SK-N-SH treated with all-trans-retinoic acid at 6 μM for 48 hours (cell line): ENCODE measurements at regions not wholly inside any gene's neighbourhood (a gene's known extent, or its start where the extent isn't known, plus 50 kb on each side); places are given as distances from the start of the nearest gene placed in this dataset.

Source experiments
- ATAC-seq: fragments of 200-7000 bp; cut with Tn5 transposase; 3 replicates; pipeline ENCODE4 v1.9.1; 2020; ENCODE audit warnings: mild to moderate bottlenecking, moderate library complexity
- ARNTL ChIP-seq: fragments of 450-650 bp; formaldehyde crosslinking; IDR thresholded peaks from 2 replicates; pipeline ENCODE4 v1.5.0; 2020; ENCODE audit warnings: low read depth, mild to moderate bottlenecking, moderate library complexity, borderline replicate concordance
- BACH2 ChIP-seq: fragments of 250-450 bp; sonication (Bioruptor Pico); IDR thresholded peaks from 2 replicates; pipeline ENCODE4 v1.9.0; 2021; ENCODE audit warnings: mild to moderate bottlenecking, borderline replicate concordance
- CSDC2 ChIP-seq: fragments of 250-450 bp; sonication (Bioruptor Pico); IDR thresholded peaks from 2 replicates; pipeline ENCODE4 v1.5.0; 2020; ENCODE audit warnings: mild to moderate bottlenecking, moderate library complexity
- ESRRG ChIP-seq: fragments of 250-450 bp; sonication (Bioruptor Pico); IDR thresholded peaks from 2 replicates; pipeline ENCODE4 v1.6.1; 2021; ENCODE audit warnings: mild to moderate bottlenecking
- GLIS3 ChIP-seq: fragments of 250-450 bp; sonication (Bioruptor Pico); IDR thresholded peaks from 2 replicates; pipeline ENCODE4 v1.5.0; 2020; ENCODE audit warnings: mild to moderate bottlenecking, moderate library complexity
- ISL1 ChIP-seq: fragments of 250-450 bp; sonication (Bioruptor Pico); IDR thresholded peaks from 2 replicates; pipeline ENCODE4 v2.1.2; 2022; ENCODE audit warnings: mild to moderate bottlenecking, moderate library complexity
- OSR1 ChIP-seq: fragments of 250-450 bp; sonication (Bioruptor Pico); IDR thresholded peaks from 2 replicates; pipeline ENCODE4 v1.8.0; 2022; ENCODE audit warnings: moderate library complexity, mild to moderate bottlenecking, inconsistent platforms
- RARB ChIP-seq: fragments of 250-450 bp; sonication (Bioruptor Pico); IDR thresholded peaks from 2 replicates; pipeline ENCODE4 v1.8.0; 2021; ENCODE audit warnings: mild to moderate bottlenecking, moderate library complexity
- SNAI2 ChIP-seq: fragments of 250-450 bp; sonication (Bioruptor Pico); IDR thresholded peaks from 2 replicates; pipeline ENCODE4 v1.5.0; 2020; ENCODE audit warnings: mild to moderate bottlenecking, moderate library complexity
- TCF4 ChIP-seq: fragments of 250-450 bp; sonication (Bioruptor Pico); IDR thresholded peaks from 2 replicates; pipeline ENCODE4 v1.8.0; 2021; ENCODE audit warnings: mild to moderate bottlenecking, moderate library complexity, borderline replicate concordance
- TOX ChIP-seq: fragments of 250-450 bp; sonication (Bioruptor Pico); IDR thresholded peaks from 2 replicates; pipeline ENCODE4 v1.8.0; 2021; ENCODE audit warnings: mild to moderate bottlenecking, moderate library complexity, borderline replicate concordance
- TSHZ2 ChIP-seq: fragments of 250-450 bp; sonication (Bioruptor Pico); IDR thresholded peaks from 2 replicates; pipeline ENCODE4 v1.5.0; 2020; ENCODE audit warnings: mild to moderate bottlenecking, moderate library complexity
- ZC3H10 ChIP-seq: fragments of 250-450 bp; sonication (Bioruptor Pico); IDR thresholded peaks from 2 replicates; pipeline ENCODE4 v1.5.1; 2021; ENCODE audit warnings: mild to moderate bottlenecking, moderate library complexity
- ZFP3 ChIP-seq: fragments of 250-450 bp; sonication (Bioruptor Pico); IDR thresholded peaks from 2 replicates; pipeline ENCODE4 v1.5.0; 2020; ENCODE audit warnings: mild to moderate bottlenecking, moderate library complexity
- ZFP30 ChIP-seq: fragments of 450-650 bp; formaldehyde crosslinking; IDR thresholded peaks from 2 replicates; pipeline ENCODE4 v1.5.0; 2022; ENCODE audit warnings: mild to moderate bottlenecking, moderate library complexity
- ZNF565 ChIP-seq: fragments of 450-650 bp; formaldehyde crosslinking; conservative IDR thresholded peaks from 2 replicates; pipeline ENCODE4 v1.5.0; 2020; ENCODE audit warnings: low read depth, mild to moderate bottlenecking, moderate library complexity
- ZNF70 ChIP-seq: fragments of 450-650 bp; formaldehyde crosslinking; IDR thresholded peaks from 2 replicates; pipeline ENCODE4 v1.5.0; 2020; ENCODE audit warnings: mild to moderate bottlenecking, moderate library complexity
- ZNF8 ChIP-seq: fragments of 450-650 bp; formaldehyde crosslinking; IDR thresholded peaks from 2 replicates; pipeline ENCODE4 v1.5.0; 2020; ENCODE audit warnings: mild to moderate bottlenecking, moderate library complexity
- TF ChIP-seq, protein P1 (sequence below): fragments of 250-450 bp; sonication (Bioruptor Pico); IDR thresholded peaks from 2 replicates; pipeline ENCODE4 v1.8.0; 2020; ENCODE audit warnings: mild to moderate bottlenecking, moderate library complexity, borderline replicate concordance
- TF ChIP-seq, protein P2 (sequence below): fragments of 250-450 bp; sonication (Bioruptor Pico); IDR thresholded peaks from 2 replicates; pipeline ENCODE4 v1.5.1; 2021; ENCODE audit warnings: mild to moderate bottlenecking, moderate library complexity
- TF ChIP-seq, protein P3 (sequence below): fragments of 250-450 bp; sonication (Bioruptor Pico); IDR thresholded peaks from 2 replicates; pipeline ENCODE4 v1.8.0; 2021; ENCODE audit warnings: low read depth, mild to moderate bottlenecking, moderate library complexity, borderline replicate concordance

DNA sequence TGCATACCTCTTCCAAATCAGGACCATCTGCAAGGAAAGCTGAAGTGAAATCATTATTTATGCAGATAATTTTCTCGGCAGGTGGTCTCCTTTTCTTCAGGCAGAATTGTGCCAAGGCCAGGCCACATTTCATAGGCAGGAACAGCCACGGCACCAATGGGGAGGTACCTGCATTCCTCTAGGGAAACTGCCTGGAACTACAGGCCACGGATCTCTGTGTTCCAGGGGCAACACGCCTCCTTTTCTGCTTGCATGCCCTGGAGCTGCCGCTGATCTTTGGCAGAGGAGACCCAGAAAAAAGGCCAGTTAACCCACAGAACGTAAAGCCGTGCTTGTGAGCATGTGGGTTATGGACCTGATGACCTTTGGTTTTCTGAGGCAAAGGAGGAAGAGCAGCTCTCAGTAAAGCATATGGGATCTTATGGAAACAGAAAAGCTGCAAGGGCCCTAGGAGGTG is 111.2 kb upstream of the KIAA1217 start (continued):
- TF ChIP-seq, protein P1, sequence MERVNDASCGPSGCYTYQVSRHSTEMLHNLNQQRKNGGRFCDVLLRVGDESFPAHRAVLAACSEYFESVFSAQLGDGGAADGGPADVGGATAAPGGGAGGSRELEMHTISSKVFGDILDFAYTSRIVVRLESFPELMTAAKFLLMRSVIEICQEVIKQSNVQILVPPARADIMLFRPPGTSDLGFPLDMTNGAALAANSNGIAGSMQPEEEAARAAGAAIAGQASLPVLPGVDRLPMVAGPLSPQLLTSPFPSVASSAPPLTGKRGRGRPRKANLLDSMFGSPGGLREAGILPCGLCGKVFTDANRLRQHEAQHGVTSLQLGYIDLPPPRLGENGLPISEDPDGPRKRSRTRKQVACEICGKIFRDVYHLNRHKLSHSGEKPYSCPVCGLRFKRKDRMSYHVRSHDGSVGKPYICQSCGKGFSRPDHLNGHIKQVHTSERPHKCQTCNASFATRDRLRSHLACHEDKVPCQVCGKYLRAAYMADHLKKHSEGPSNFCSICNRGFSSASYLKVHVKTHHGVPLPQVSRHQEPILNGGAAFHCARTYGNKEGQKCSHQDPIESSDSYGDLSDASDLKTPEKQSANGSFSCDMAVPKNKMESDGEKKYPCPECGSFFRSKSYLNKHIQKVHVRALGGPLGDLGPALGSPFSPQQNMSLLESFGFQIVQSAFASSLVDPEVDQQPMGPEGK (CRISPR knock-in tag), result no peak
- no peak for TF ChIP-seq ZNF8
- no peak for TF ChIP-seq TCF4 (CRISPR knock-in tag)
- no peak for TF ChIP-seq TSHZ2 (CRISPR knock-in tag)
- TF ChIP-seq ZFP30, result no peak

GRCh38 chr10:24104895-24105294 is 104.0 kb upstream of the KIAA1217 start:
- ATAC-seq, result no peak

DNA sequence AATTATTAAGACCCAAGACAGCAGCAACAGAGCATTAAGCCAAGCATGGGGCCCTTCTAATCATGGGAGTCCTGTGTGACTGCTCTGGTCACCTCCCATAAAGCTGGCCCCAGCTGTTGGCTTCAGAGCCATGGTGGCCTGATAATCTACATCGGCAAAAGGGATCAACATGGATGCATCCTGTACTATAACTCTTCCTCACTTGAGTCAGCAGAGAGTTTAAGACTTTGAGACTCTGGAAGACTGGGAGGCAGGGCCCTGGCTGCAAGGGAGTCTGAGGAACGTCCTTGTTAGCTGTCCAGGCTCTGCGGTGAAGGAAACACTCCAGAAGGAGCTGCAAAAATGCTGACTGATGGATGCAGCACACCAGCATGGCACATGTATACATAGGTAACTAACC is 95.0 kb upstream of the KIAA1217 start:
- TF ChIP-seq, protein P2, sequence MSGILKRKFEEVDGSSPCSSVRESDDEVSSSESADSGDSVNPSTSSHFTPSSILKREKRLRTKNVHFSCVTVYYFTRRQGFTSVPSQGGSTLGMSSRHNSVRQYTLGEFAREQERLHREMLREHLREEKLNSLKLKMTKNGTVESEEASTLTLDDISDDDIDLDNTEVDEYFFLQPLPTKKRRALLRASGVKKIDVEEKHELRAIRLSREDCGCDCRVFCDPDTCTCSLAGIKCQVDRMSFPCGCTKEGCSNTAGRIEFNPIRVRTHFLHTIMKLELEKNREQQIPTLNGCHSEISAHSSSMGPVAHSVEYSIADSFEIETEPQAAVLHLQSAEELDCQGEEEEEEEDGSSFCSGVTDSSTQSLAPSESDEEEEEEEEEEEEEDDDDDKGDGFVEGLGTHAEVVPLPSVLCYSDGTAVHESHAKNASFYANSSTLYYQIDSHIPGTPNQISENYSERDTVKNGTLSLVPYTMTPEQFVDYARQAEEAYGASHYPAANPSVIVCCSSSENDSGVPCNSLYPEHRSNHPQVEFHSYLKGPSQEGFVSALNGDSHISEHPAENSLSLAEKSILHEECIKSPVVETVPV (CRISPR knock-in tag), result no peak
- TF ChIP-seq BACH2 (CRISPR knock-in tag) (no peak), SNAI2 (no peak), ISL1 (no peak), GLIS3 (CRISPR knock-in tag) (no peak), ZNF8 (no peak), ARNTL (CRISPR knock-in tag) (no peak), ZNF70 (CRISPR knock-in tag) (no peak), ZC3H10 (CRISPR knock-in tag) (no peak), RARB (no peak), ZFP3 (CRISPR knock-in tag) (no peak), ESRRG (CRISPR knock-in tag) (no peak), TCF4 (CRISPR knock-in tag) (no peak), ZNF565 (CRISPR knock-in tag) (no peak), OSR1 (no peak), TOX (CRISPR knock-in tag) (no peak), CSDC2 (CRISPR knock-in tag) (no peak), TSHZ2 (CRISPR knock-in tag) (no peak), ZFP30 (no peak)
- TF ChIP-seq, protein P3, sequence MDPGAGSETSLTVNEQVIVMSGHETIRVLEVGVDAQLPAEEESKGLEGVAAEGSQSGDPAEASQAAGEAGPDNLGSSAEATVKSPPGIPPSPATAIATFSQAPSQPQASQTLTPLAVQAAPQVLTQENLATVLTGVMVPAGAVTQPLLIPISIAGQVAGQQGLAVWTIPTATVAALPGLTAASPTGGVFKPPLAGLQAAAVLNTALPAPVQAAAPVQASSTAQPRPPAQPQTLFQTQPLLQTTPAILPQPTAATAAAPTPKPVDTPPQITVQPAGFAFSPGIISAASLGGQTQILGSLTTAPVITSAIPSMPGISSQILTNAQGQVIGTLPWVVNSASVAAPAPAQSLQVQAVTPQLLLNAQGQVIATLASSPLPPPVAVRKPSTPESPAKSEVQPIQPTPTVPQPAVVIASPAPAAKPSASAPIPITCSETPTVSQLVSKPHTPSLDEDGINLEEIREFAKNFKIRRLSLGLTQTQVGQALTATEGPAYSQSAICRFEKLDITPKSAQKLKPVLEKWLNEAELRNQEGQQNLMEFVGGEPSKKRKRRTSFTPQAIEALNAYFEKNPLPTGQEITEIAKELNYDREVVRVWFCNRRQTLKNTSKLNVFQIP (CRISPR knock-in tag), result no peak
- TF ChIP-seq, all 23 proteins: peak for 0
- ATAC-seq, result no peak

More at GRCh38 chr10:24104895-24105294, 104.0 kb upstream of the KIAA1217 start:
- TF ChIP-seq BACH2 (CRISPR knock-in tag), result no peak
- TF ChIP-seq ARNTL (CRISPR knock-in tag), result no peak
- TF ChIP-seq ISL1, result no peak
- no peak for TF ChIP-seq TCF4 (CRISPR knock-in tag)
- TF ChIP-seq ZNF8, result no peak
- TF ChIP-seq TOX (CRISPR knock-in tag), result no peak
- no peak for TF ChIP-seq ZFP3 (CRISPR knock-in tag)
- TF ChIP-seq RARB, result no peak
